T-helper 1 cell treated with Interleukin-12 subunit alpha and Interleukin-12 subunit beta and Interleukin-4 antibody, amounts not matched to agents 30 ng/mL and 1 ng/mL, for 36 hours (primary cell): ENCODE measurements at regions not wholly inside any gene's neighbourhood (a gene's known extent, or its start where the extent isn't known, plus 50 kb on each side); places are given as distances from the start of the nearest gene placed in this dataset.

ENCODE experiments used
- intact Hi-C: fragments of 100-400 bp; cut with micrococcal nuclease; formaldehyde crosslinking; loops from one replicate; pipeline ENCODE4 v1.15.1; 2024

DNA sequence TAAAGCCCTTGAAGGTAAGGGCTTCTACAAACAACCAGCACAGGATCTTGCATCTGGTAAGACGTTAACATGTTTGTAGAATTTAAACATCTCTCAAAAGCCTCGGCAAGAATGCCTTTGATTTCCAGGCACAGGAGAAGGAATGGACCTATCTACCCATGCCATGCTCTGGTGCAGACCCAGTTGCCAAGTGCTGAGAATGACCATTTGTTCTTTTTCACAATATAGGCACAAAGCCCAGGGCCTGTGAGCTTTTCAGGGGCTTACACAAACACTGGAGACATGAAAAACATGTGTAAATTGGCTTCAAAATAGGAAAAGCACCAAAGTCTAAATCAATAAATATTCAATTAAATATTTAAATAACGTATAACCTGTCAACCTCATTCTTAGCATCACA lies 266.9 kb upstream of the TTC14 start:
- intact Hi-C loops: no loop called here

DNA sequence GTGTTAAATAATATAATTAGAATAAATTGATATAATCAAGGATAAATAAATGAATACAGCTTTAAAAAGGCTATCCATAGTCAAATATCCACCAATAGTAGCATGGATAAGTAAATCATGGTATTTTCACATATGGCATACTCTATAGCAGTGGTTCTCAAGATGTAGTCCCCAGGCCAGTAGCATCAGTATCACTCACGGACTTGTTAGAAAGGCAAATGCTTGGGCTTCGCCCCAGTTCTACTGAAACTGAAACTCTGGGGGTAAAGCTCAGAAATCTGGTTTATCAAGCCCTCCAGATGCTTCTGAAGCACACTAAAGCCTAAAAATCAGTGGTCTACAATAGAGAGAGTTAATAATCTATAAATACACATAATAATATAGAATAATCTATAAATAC lies 261.6 kb upstream of the TTC14 start:
- intact Hi-C loops: no loop called here

DNA sequence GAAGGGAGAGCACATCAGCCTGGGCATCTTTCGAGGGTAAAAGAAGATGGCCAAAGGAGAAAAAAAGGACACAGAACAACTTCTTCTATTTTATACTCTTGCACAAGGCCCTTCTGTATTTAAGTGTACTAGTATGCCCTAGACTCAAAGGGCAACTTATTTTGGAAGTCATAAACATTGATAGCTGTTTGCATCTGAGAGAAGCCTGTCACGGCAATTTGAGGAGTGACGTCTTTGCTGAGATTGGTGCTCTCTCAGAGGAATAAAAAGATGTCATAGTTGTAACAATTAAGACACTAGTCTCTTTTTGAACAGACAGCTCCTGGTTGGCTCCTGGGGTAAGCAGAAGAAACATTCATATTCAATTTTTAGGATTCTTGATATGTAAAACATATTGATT lies 260.4 kb upstream of the TTC14 start:
- intact Hi-C loops: no loop called here

DNA sequence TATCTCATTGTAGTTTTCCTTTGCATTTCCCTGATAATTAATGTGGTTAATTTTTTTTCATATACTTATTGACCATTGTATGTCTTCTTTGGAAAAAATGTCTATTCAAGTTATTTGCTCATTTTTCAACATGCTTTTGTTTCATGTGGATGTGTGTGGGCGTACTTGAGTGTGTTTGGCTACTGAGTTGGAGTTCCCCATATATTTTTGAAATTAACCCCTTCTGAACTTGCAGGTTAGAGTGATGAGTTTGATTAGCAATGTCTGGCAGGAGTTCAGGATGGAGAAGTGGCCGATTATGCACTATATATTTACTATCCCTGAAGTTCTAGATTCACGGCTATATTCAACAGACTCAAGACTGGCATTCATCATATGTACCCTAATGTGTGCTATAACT lies 250.4 kb upstream of the TTC14 start:
- intact Hi-C loops: no loop called here

DNA sequence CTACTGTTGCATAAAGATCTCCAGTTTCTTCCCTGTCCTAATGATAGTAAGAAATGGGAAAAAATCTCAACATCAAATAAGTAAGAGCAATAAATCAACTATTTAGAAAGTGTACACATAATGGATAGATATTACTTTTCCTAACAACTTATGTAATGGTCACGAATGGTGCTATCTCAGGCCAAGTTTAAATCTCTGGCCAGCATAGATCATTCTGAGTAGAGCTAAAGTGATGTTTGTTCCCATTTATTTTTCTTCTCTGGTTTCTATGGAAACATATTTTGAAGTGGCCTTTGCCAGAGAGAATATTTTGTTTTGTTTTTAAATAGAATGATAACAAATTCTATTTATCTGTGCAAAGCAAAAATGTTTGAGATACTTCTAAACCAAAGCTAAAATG lies 249.7 kb upstream of the TTC14 start:
- intact Hi-C loops: no loop called here

DNA sequence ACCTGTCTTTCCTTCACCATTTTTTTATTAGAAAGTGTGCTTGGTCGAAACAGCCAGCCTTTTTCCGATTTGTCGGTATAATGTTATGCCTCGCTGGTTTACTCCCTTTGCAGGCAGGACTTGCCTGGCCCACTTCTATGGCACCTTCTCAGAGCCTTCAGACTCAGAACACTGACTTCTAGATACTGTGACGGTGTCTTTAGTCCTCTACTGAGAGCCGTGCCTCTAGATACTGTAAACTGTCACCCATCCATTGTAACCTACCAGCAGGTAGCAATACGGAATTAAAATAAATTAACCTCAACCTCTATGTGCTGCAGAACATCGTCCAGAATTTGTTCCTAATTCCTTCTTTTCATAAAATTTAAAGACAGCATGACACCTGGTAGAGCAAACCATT lies 247.7 kb upstream of the TTC14 start:
- intact Hi-C loops: no loop called here

DNA sequence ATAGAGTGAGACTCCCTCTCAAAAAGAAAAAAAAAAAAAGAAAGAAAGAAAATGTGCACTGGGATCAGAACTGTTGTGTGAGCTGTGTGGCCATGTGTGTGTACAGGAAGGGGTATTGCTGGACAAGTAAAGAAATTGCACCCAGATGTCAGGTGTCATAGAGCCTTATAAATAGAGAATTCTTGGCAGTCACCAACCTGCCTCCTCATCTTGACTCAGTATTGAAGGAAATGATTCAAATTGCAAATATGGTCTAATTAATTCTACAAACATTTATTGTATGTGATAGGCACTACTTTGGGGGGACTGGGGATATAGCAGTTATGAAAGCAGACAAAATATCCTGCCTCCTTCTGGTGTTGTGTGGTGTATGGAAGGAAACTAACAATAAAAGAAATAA lies 243.8 kb upstream of the TTC14 start:
- intact Hi-C loops: no loop called here

DNA sequence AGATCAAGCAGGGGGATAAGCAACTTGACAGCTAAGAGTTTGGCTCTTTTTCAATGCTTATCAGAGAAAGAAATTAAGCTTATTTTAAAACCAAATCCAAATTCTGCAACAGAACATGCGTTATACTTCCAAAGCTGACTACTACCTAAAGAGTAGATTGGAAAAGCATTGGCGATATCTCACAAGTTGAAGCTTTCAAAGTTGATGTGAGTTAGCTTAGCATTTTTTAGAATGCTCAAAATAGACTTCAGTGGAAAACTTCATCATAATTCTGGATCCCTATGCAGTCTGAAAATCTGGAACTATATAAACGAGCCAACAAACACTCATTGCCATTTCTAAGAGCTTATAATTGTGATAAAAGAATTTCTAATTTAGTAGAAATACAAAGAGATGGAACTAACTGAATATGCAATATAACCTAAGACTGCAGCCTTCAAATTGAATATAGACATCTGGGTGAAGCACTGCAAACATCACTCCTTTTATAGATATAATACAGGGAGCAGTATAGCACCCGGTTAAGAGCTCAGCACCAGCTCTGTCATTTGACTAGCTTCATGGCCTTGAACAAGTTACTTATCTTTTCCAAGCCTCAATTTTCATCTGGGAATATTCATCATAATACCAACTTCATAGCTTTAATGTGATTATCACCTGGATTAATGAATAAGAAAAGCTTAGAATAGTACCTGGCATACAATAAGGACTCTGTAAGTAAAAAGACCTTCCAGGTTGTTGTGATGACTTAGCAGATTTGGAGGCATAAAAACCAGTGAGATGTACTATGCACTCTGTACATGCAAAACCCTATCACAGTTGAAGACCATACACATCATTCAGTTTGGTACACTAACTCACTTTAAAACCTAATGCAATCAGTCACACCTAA lies 242.7 kb upstream of the TTC14 start:
- intact Hi-C loops: no loop called here

DNA sequence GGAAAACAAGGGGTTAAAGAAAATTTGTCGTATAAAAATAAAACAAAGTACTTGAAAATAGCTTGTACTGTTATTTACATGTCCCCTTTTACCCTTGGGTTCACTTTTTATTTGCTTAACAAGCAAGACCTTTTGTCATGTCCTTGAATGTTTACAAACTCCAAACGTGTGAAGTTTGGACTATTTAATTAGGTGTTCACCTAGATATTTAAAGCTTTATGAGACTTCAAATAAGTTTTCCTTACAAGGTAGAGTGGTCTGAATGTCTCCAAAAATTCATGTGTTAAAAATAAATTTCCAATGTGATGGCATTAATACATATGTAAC lies 242.0 kb upstream of the TTC14 start:
- intact Hi-C loops: no loop called here

DNA sequence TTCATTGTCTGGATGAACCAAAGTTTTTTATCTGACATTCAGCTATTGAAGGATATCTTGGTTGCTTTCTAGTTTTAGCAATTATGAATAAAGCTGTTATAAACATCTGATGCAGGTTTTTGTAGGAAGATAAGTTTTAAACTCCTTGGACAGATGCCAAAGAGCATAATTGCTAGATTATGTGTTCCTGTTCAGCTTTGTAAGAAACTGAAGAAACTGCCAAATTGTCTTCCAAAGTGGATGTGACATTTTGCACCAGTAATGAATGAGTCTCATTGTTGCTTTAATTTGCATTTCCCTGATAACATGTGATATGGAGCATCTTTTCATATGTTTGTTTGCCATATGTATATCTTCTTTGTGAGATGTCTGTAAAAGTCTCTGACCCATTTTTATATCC lies 239.9 kb upstream of the TTC14 start:
- intact Hi-C loops: no loop called here

DNA sequence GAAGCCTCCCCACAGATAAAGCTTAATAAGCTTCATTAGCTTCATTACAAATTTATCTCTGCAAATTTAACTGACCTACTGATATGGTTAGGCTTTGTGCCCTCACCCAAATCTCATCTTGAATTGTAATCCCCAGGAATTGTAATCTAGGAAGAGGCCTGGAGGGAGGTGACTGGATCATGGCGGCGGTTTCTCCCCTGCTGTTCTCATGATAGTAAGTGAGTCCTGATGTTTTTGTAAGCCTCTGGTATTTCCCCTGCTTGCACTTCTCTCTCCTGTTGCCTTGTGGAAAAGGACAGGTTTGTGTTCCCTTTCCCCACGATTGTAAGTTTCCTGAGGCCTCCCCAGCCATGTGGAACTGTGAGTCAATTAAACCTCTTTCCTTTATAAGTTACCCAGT lies 226.1 kb upstream of the TTC14 start:
- intact Hi-C loops: no loop called here

DNA sequence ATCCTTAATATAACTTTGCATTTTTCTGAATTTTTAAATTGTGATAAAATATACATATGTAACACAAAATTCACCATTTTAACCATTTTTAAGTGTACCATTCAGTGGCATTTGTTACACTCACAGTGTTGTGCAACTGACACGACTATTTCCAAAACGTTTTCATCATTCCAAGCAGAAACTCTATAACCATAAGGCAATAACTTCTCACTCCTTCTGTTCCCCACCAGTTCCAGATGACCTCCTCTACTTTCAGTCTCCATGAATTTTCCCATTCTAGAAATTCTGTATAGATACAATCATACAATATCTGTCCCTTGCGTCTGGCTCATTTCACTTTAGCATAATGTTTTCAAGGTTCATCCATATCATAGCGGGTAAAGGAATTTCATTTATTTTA lies 223.5 kb upstream of the TTC14 start:
- intact Hi-C loops: no loop called here

DNA sequence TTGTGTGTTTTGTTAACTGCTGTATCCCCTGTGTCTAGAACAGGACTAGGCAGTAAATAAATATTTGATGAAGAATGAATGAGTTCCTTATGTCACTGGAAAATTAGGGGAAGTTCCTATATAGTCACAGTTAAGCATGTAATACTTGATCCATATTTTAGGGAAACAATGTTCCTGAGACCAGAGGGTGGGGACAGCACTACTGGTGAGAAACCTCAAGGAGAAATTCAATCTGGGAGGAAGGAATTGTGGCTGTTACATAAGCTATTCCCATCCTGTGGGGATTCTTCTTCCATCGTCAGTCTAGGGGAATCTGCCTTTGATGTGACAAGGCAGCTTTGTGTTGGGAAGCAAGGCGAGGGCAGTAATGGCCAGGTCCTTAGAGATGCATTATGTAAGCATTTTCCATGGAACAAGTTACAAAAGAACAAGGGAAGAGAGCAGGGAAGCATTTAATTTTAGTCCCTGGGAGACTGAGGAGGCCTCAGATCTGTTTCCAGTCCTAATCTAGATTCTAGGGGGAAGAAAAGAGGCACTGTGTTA lies 219.3 kb upstream of the TTC14 start:
- intact Hi-C loops: no loop called here

DNA sequence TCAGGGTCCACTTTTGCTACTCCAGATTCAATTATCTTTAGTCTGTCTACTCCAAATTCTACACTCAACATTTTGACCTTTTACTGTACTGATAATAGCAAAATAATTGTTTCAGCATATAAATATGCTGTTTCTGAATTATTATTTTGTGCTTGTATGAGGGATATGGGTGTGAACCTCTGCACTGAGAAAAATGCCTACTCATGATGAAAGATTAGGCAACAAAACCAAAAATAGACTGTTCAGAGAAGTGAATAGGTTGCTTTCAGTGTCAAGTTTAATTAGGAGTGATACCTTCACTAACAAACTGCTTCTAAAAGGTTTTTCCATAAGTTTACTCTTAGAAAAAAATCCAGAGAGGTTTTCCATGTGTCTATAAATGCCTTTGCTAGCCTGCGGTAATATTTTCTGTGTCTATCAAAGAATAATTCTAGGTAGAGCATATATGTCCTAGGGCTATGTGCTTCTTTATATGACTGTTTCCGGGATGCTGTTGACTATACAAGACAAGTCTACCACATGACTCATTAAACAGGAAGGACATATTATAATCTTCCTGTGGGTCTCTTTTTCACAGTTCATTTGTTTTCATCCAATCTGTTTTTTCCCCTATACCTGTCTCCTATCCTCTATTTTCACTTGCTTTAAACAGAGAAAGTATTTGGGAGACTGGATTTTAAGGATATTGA lies 218.5 kb upstream of the TTC14 start:
- intact Hi-C loops: no loop called here

DNA sequence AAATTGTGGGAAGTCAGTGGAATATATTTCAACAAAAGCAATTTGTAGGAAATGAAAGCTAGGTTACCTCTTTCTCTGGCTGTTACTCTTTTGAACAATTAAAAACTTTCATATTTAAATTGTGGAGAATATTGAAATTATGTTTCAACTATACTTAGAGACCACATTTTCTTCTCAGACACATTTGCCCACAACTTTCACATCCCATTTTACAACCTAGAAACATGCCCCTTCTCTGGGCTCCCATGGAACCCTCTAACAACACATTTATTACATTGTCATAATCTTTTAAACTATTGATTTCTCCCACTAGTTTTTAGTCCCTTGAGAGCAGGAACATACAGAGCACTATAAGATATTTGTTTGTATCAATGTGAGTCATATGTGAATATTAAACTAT lies 211.7 kb upstream of the TTC14 start:
- intact Hi-C loops: no loop called here

DNA sequence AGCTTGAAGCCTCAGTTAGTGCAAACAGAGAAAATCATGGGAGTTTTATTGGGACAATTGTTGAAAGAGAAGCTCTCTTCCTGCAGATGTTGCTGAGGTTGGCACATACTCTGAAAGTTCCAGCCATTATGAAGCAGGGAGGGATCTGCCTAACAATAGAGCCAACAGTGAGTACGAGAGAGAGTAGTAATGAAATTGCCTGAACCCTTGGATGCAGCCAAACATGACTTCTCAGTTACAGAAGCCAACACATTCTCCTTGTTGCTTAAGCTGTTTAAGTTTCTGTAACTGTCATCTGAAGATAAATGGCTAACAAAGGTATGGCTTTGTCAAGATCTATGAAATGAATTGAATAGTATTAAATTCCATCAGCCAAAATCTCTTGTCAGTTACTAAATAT lies 211.0 kb upstream of the TTC14 start:
- intact Hi-C loops: no loop called here

DNA sequence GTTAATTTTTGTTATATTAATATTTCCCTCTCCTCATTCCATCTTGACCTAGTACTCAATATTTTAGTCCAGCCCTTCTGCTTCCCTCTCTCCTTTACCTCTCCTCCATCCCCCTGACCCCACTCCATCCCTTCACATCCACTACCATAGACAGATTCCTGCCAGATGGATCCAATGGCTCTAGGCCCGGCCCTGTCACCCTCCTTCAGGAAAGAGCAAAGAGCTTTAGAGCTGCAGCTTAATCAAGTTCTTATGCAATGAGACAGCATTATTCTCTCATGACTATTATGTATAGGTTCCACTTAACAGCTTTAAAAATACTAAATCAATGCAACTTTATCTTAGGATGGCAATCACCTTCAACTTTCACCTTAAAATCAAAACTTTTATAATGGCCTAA lies 200.7 kb upstream of the TTC14 start:
- intact Hi-C loops: no loop called here

DNA sequence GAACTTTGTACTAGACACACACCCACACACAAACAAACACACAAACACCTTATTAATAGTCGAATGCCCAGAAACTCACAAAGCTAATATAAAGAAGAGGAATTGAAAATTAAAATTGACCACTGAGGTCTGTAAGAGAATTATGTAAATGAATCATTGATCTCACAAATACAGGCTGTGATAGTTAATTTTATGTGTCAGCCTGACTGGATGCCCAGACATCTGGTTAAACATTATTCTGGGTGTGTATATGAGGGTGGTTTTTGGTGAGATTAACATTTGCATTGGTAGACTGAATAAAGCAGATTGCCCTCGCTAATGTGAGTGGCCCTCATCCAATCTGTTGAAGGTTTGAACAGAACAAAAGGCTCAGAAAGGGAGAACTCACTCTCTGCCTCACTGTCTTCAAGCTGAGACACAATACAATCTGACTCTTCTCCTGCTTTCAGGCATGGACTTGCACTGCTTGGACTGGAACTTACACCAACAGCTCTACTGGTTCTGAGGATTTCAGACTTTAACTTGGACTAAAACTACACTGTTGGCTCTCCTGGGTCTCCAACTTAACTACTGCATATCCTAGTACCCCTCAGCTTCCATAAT lies 199.4 kb upstream of the TTC14 start:
- intact Hi-C loops: no loop called here

DNA sequence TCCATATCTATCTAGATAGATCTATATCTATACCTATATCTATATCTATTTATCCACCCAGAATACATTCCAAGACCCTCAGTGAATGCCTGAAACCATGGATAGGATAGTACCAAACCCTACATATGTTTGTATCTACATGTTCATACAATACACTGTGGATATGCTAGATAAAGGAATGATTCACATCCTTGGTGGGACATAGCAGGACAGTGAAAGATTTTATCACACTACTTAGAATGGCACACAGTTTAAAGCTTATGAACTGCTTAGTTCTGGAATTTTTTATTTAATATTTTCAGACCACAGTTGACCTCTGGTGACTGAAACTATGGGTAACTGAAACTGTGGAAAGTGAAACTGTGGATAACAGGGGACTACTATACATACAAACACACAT lies 198.8 kb upstream of the TTC14 start:
- intact Hi-C loops: no loop called here

DNA sequence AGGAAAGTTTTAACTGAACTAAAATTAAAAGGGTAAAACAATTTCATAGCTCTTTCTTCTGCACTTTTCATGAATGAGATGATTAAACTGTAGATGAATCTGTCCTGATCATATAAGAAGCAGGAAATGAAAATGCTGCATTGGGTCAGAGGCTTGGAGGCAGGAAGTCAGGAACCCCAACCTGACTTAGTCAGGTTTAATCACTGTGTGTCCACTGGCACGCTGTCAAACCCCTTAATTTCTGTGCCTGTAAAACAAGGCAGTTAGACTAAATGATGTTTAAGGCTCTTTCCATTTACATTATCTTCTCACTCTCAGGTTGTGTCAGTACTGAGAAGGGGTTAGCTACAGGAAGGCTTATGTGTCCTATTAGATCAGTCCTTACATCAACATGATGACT lies 193.3 kb upstream of the TTC14 start:
- intact Hi-C loops: no loop called here

DNA sequence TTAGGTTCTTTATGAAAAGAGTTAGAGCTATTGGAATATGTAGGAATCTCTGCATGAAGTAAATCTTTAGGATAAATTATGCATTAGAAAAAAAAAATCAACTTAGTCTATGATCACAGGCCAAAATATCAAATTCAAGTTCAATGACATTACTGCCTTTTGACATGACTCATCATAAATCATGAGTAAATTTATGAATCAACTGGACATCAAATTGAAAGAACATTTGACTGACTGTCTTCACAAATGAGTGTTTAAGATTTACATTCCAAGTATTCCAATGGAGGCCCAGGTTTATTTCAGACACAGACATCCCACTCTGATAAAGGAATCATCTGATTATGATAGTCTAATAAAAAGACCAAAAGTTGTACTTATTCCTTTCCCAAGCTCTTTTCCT lies 192.8 kb upstream of the TTC14 start:
- intact Hi-C loops: no loop called here

DNA sequence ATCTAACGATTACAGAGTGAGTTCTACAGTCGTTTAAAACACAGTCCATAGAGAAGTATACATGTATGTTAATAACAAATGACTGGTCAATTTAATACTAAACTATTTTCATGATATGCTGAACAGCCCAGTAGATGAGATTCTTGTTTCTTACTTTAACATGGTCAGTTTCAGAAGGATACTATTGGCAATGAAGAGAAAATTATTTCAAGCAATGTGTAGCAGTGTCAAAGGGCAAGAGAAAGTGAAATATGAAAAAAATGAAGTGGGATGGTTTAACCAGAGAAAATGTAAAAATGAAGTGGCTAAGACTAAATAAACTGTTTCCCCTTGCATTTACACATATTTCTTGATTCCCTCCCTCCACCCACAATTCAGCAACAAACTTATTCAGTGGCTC lies 192.1 kb upstream of the TTC14 start:
- intact Hi-C loops: no loop called here

DNA sequence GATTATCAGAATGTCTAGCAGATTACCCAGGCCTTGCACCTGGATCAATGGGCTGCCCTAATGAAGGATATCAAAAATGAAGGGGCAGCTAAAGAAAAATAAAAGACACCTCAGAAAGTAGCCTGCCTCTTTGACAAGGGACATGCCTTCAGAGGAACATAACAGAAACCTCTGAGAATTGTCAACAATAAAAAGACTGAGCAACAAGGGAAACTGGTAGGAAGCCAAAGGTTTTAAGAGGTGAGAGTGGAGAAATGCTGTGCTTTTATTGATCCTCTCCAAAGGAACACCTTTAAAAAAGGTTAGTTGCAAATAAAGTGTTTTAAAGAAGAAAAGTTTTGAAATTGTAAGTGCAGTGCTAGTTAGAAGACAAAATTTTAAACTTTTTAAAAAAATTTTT lies 187.8 kb upstream of the TTC14 start:
- intact Hi-C loops: no loop called here
